Pancreas (tissue), 10 donors: ENCODE measurements at regions not wholly inside any gene's neighbourhood (a gene's known extent, or its start where the extent isn't known, plus 50 kb on each side); places are given as distances from the start of the nearest gene placed in this dataset.

Source experiments
- ATAC-seq, 4 donors: fragments of 200-7000 bp; cut with Tn5 transposase; one replicate each; pipeline versions ENCODE4 v1.8.0 to v1.9.1; 2020; ENCODE audit warnings: mild to moderate bottlenecking in 4 of 4, moderate library complexity in 4 of 4
- DNase-seq, 6 donors: peaks; one replicate each; pipeline ENCODE4 v3.0.0-alpha.2; 2020
- FAIRE-seq: peaks from 2 replicates; lab custom pipeline; 2012; peaks lifted over from hg19 to GRCh38; lab: Jason Lieb, UNC
- H3K27ac ChIP-seq, 4 donors: fragments of 200-600 bp; sonication (generic); 1 replicate in 3 of 4; 2 replicates in 1 of 4; pipeline versions ENCODE4 v1.5.0 to v1.8.0; 2020
- H3K27me3 ChIP-seq, 4 donors: fragments of 200-600 bp; one replicate each; pipeline ENCODE4 v1.8.0; 2021
- H3K36me3 ChIP-seq, 3 donors: fragments of 200-600 bp; sonication (generic) in 1 of 3; one replicate each; pipeline versions ENCODE4 v1.5.0 to v1.8.0; 2020 to 2021
- H3K4me1 ChIP-seq, 3 donors: fragments of 200-600 bp; one replicate each; pipeline ENCODE4 v1.8.0; 2021
- H3K4me3 ChIP-seq, 4 donors: fragments of 200-600 bp; sonication (generic) in 2 of 4; one replicate each; pipeline versions ENCODE4 v1.5.0 to v1.8.0; 2020 to 2021
- H3K9me3 ChIP-seq, 4 donors: fragments of 200-600 bp; one replicate each; pipeline ENCODE4 v1.8.0; 2021
- WGBS, 2 donors: extraction: QIAGEN DNeasy Blood & Tissue Kit; methylation state at CpG; one replicate each; pipeline ENCODE4 v1.1.7; 2013; 5-methylcytosine and 5-hydroxymethylcytosine counted together
- intact Hi-C, 3 donors: fragments of 100-400 bp; cut with DNase I; formaldehyde crosslinking; loops; one replicate each; pipeline versions ENCODE4 v1.11.1 to v1.14.2; 2022
- TF ChIP-seq, protein P1 (sequence below), 4 donors: fragments of 200-600 bp; sonication (generic) in 3 of 4; IDR thresholded peaks; one replicate each; pipeline versions ENCODE4 v1.5.0 to v1.8.0; 2021; ENCODE audit warnings: antibody characterized with exemption in 4 of 4
- donor health status: healthy with polysubstance abuse.
- donor health status: DM: no; HTN: no; CAD: no; lungs with moderate emphysema.
- donor health status: DM: no; HTN: no; CAD: no.
- donor health status: control.
- donor health status: control.
- donor health status: Bipolar disorder and iron deficiency.
- donor health status: DM: yes; HTN: yes; CAD: no.
- donor health status: DM: no; HTN: no; CAD: no.
- donor health status: DM: no; HTN: no; CAD: no.
- donor health status: DM: yes; HTN: yes; CAD: no.

DNA sequence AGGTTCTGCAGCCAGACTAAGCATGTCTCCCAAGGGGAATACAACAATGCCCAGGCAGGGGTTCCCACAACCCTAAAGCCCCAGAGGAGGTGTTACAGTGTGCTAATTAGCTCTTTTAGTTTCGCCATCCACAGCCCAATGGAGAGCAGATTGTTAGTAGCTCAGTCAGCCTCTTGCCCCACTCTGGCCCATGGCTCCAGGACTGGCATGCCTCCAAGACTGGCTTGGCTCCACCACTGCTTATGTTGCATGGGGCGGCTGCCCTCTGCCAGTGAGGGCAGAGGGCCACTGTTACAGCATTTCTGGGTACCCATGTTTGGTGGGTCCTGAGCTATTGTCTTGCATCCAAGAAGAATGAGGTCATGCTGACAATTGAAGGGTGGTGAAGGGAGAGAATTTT is 231.1 kb upstream of the MDFIC2 start:
- no peaks in the 10 kb centered on the region for H3K36me3 ChIP-seq
- H3K27ac ChIP-seq = no peak overlapping the region
- 88 to 95% methylated on average over 2 of the region's 2 CpGs for WGBS, 2 donors
- TF ChIP-seq, protein P1, sequence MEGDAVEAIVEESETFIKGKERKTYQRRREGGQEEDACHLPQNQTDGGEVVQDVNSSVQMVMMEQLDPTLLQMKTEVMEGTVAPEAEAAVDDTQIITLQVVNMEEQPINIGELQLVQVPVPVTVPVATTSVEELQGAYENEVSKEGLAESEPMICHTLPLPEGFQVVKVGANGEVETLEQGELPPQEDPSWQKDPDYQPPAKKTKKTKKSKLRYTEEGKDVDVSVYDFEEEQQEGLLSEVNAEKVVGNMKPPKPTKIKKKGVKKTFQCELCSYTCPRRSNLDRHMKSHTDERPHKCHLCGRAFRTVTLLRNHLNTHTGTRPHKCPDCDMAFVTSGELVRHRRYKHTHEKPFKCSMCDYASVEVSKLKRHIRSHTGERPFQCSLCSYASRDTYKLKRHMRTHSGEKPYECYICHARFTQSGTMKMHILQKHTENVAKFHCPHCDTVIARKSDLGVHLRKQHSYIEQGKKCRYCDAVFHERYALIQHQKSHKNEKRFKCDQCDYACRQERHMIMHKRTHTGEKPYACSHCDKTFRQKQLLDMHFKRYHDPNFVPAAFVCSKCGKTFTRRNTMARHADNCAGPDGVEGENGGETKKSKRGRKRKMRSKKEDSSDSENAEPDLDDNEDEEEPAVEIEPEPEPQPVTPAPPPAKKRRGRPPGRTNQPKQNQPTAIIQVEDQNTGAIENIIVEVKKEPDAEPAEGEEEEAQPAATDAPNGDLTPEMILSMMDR (IDR thresholded peaks at IDR 0.05) = no peak
- no peaks in the 10 kb centered on the region for H3K27me3 ChIP-seq
- H3K4me1 ChIP-seq = no peaks in the 10 kb centered on the region
- DNase-seq = peak in 1 of 6 donors; percentile 13
- intact Hi-C loops = loop anchor here in 1 of 3 donors (10.0 kb wide), 1 partner anchor 1041 kb away; the partner anchor contains the start of gene FOXP1
- no peaks in the 10 kb centered on the region for H3K9me3 ChIP-seq
- no peak for ATAC-seq
- H3K4me3 ChIP-seq = no peak overlapping the region
- FAIRE-seq = no peak

DNA sequence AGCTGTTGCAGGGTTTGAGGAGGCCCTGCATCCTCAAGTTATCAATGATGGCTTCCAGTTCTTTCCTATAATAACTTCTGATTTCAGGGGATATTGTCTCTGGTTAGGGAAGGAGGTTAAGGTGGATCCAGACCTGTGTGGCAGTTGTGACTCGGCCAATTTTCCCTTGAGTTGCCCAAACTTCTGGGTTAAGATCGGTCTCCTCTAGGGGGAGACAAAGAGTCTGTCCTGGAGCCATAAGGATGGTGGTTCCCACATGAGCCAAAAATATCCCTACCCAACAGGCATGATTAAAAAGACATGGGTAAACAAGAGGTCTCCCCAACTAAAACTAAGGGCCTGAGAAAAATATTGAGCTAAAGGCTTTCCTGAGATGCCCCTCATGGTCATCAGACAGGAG is 227.5 kb upstream of the MDFIC2 start:
- DNase-seq (no peak), ATAC-seq (no peak), FAIRE-seq (no peak)
- Histone ChIP-seq H3K4me3 (no peak overlapping the region), H3K36me3 (no peaks in the 10 kb centered on the region), H3K27me3 (no peaks in the 10 kb centered on the region), H3K9me3 (no peaks in the 10 kb centered on the region), H3K4me1 (no peaks in the 10 kb centered on the region), H3K27ac (no peak overlapping the region)
- 88 to 97% methylated on average over 2 of the region's 2 CpGs for WGBS, 2 donors
- intact Hi-C loops = loop anchor here in 1 of 3 donors (10.0 kb wide), 1 partner anchor 1045 kb away; the partner anchor contains the start of gene FOXP1
- TF ChIP-seq, protein P1 (IDR thresholded peaks at IDR 0.05) = no peak

DNA sequence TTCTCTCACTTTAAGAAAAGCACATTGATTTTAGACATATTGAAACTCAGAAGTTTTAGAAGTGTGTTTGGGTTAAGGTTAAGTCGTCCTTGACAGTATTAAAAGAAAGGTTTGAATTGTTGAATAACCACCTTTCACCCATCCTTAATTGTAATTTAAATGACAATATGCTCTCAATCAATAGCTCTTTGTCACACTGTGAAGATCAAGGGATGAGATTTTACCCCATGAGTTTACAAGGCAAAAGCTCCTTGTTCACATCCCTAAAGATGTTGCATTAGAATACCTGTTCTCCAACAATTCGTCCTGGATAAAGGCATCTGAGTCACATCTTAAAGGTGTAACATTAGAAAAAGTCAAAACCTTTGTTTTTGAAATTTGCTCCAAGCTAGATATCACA is 220.4 kb upstream of the MDFIC2 start:
- TF ChIP-seq, protein P1 (IDR thresholded peaks at IDR 0.05) = no peak
- Histone ChIP-seq H3K36me3 (no peaks in the 10 kb centered on the region), H3K27ac (no peak overlapping the region), H3K4me1 (peaks cover 0 to 9% (median 0%) of the 10 kb centered on the region in 3 donors), H3K4me3 (no peak overlapping the region), H3K27me3 (no peaks in the 10 kb centered on the region), H3K9me3 (no peaks in the 10 kb centered on the region)
- intact Hi-C loops = no loop called here
- no peak for ATAC-seq
- 60 to 69% methylated on average over 2 of the region's 2 CpGs for WGBS, 2 donors
- FAIRE-seq = no peak
- no peak for DNase-seq

DNA sequence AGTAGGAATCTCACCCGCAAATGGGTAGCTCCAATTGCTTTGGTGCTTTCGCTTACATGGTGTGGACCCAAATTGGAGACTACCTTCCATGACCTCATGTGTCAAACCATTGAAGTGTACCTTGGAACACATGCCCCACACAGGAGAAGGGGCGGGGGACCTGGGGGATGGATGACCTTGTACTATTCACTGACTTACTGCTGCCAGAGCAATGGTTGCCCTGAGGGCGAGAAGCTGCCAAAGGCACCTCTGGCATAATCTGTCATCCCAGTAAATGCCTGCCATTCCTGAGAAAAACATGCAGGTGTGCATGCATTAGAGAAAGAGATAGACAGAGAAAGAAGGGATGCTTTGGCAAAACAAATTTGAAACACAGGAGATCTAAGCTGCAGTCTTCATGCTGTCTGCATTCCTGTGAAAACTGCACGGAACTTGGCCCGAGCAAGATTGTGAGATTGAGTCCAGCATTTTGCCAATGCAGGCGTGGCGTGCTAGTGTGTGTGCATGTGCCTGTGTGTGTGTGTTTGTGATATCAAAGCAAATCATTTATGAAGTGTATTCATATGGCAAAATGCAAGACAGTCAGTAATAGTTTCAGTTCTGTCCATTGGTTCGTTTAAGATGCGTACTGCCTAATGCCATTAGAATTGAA is 219.5 kb upstream of the MDFIC2 start:
- ATAC-seq (peak; percentile 92 to 99 (median 98)), DNase-seq (peak in 5 of 6 donors; percentile 64 to 79 (median 67)), FAIRE-seq (no peak)
- Histone ChIP-seq H3K27ac (no peak overlapping the region), H3K4me3 (no peak overlapping the region), H3K4me1 (peaks cover 0 to 9% (median 0%) of the 10 kb centered on the region in 3 donors), H3K36me3 (no peaks in the 10 kb centered on the region), H3K27me3 (no peaks in the 10 kb centered on the region), H3K9me3 (no peaks in the 10 kb centered on the region)
- intact Hi-C loops = no loop called here
- WGBS, 2 donors = 36 to 38% methylated on average over 10 of the region's 10 CpGs
- TF ChIP-seq, protein P1 (IDR thresholded peaks at IDR 0.05) = no peak

DNA sequence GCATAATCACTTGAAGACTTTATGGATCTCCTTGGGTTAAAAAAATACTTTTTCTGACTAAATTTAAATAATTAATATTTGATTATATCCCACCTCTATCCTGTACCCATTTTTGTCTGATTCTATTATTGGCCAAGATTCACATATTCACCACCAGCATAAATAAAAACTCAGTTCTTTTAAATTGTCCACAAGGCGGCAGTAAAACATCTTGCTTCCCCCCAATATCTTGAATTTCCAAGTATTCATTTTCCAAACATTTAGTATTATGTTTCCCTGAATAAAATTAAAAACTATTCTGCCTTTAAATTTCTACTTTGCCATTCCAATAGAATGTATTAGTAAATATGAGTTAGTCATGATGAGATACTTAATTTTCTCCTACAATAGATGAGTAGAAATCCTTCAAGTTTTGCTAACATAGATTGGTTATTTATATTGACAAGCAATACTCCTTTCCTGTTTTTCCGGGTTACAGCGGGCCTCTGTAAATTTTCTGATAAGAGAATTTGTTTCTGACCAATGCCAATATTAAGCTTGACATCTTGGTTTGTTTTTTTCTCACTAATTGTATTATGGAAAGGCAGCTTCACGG is 218.7 kb upstream of the MDFIC2 start:
- peaks cover 0 to 9% (median 0%) of the 10 kb centered on the region in 3 donors for H3K4me1 ChIP-seq
- intact Hi-C loops = no loop called here
- no peaks in the 10 kb centered on the region for H3K36me3 ChIP-seq
- WGBS, 2 donors = 19 to 21% methylated on average over 4 of the region's 4 CpGs
- DNase-seq (no peak), FAIRE-seq (peak; percentile 65), ATAC-seq (peak in 3 of 4 donors; percentile 49 to 65 (median 50))
- no peaks in the 10 kb centered on the region for H3K27me3 ChIP-seq
- TF ChIP-seq, protein P1 (IDR thresholded peaks at IDR 0.05) = peak in 2 of 4 donors; percentile 23 to 38
- H3K4me3 ChIP-seq = no peak overlapping the region
- H3K9me3 ChIP-seq = no peaks in the 10 kb centered on the region
- no peak overlapping the region for H3K27ac ChIP-seq
